WTC11 (cell line): ENCODE measurements at regions not wholly inside any gene's neighbourhood (a gene's known extent, or its start where the extent isn't known, plus 50 kb on each side); places are given as distances from the start of the nearest gene placed in this dataset.

Experiments used
- ATAC-seq: fragments of 200-7000 bp; cut with Tn5 transposase; 2 replicates; pipeline ENCODE4 v1.10.0; 2021; ENCODE audit warnings: mild to moderate bottlenecking, moderate library complexity
- CTCF ChIA-PET: fragments of 300-600 bp; sonication (Branson Sonifier 250); formaldehyde crosslinking; loops from one replicate; lab custom pipeline; 2021; ENCODE audit warnings: antibody characterized with exemption; lab: Charles Lee
- POLR2A ChIA-PET: fragments of 350-600 bp; sonication (Branson Sonifier 250); formaldehyde crosslinking; loops from one replicate; lab custom pipeline; 2021; ENCODE audit warnings: antibody characterized with exemption; lab: Charles Lee
- DNase-seq: peaks from one replicate; pipeline ENCODE4 v3.0.0; 2021; ENCODE audit warnings: low spot score
- H3K27ac Mint-ChIP-seq: 2 replicates; pipeline ENCODE4 v1.8.0; 2021; ENCODE audit warnings: mixed read lengths
- H3K27me3 Mint-ChIP-seq: 2 replicates; pipeline ENCODE4 v1.8.0; 2021; ENCODE audit warnings: low read depth, mild to moderate bottlenecking, moderate library complexity, mixed read lengths
- H3K36me3 Mint-ChIP-seq: 2 replicates; pipeline ENCODE4 v1.8.0; 2021; ENCODE audit warnings: mixed read lengths
- H3K4me1 Mint-ChIP-seq: 2 replicates; pipeline ENCODE4 v1.8.0; 2022; ENCODE audit warnings: mixed read lengths
- H3K4me3 Mint-ChIP-seq: 2 replicates; pipeline ENCODE4 v1.8.0; 2021; ENCODE audit warnings: mild to moderate bottlenecking, moderate library complexity, mixed read lengths
- H3K9me3 Mint-ChIP-seq: 2 replicates; pipeline ENCODE4 v1.8.0; 2021; ENCODE audit warnings: mixed read lengths
- CREM ChIP-seq: sonication (generic); formaldehyde crosslinking; IDR thresholded peaks from 2 replicates; pipeline ENCODE4 v1.8.1; 2022; ENCODE audit warnings: mild to moderate bottlenecking, missing genetic modification reagents, moderate library complexity
- FOXK1 ChIP-seq: sonication (generic); formaldehyde crosslinking; IDR thresholded peaks from 2 replicates; pipeline ENCODE4 v1.8.0; 2022; ENCODE audit warnings: mild to moderate bottlenecking, moderate library complexity, missing genetic modification reagents
- FOXP1 ChIP-seq: sonication (generic); formaldehyde crosslinking; IDR thresholded peaks from 2 replicates; pipeline ENCODE4 v1.8.0; 2022; ENCODE audit warnings: missing genetic modification reagents, mild to moderate bottlenecking, moderate library complexity, borderline replicate concordance
- JAZF1 ChIP-seq: fragments of 250-450 bp; sonication (Bioruptor Pico); IDR thresholded peaks from 2 replicates; pipeline ENCODE4 v1.9.0; 2021; ENCODE audit warnings: moderate library complexity, mild to moderate bottlenecking, inconsistent platforms
- MXD4 ChIP-seq: fragments of 250-450 bp; sonication (Bioruptor Pico); IDR thresholded peaks from 2 replicates; pipeline ENCODE4 v1.8.0; 2021; ENCODE audit warnings: mild to moderate bottlenecking, moderate library complexity, borderline replicate concordance
- OVOL2 ChIP-seq: fragments of 250-450 bp; sonication (Bioruptor Pico); IDR thresholded peaks from 2 replicates; pipeline ENCODE4 v1.9.0; 2021; ENCODE audit warnings: mild to moderate bottlenecking, borderline replicate concordance
- SP1 ChIP-seq: sonication (generic); formaldehyde crosslinking; conservative IDR thresholded peaks from 2 replicates; pipeline ENCODE4 v1.8.1; 2022; ENCODE audit warnings: missing genetic modification reagents
- ZNF138 ChIP-seq: sonication (generic); formaldehyde crosslinking; conservative IDR thresholded peaks from 2 replicates; pipeline ENCODE4 v1.8.1; 2022; ENCODE audit warnings: mild to moderate bottlenecking, moderate library complexity, missing genetic modification reagents
- ZNF396 ChIP-seq: fragments of 250-450 bp; sonication (Bioruptor Pico); IDR thresholded peaks from 2 replicates; pipeline ENCODE4 v1.8.0; 2021; ENCODE audit warnings: mild to moderate bottlenecking, moderate library complexity, borderline replicate concordance
- microRNA-seq: library from miRNA; unstranded; fragments of <30 nt; microRNA quantifications from one replicate; pipeline ENCODE4 v1.2.0, GENCODE V29; 2022; ENCODE audit warnings: borderline number of aligned reads
- TF ChIP-seq, protein P1 (sequence below): sonication (generic); formaldehyde crosslinking; IDR thresholded peaks from 2 replicates; pipeline ENCODE4 v1.8.0; 2022; ENCODE audit warnings: mild to moderate bottlenecking, missing genetic modification reagents
- TF ChIP-seq, protein P2 (sequence below): sonication (generic); formaldehyde crosslinking; IDR thresholded peaks from 2 replicates; pipeline ENCODE4 v1.8.1; 2022; ENCODE audit warnings: mild to moderate bottlenecking, missing genetic modification reagents, moderate library complexity, borderline replicate concordance
- TF ChIP-seq, protein P3 (sequence below): sonication (generic); formaldehyde crosslinking; IDR thresholded peaks from 2 replicates; pipeline ENCODE4 v1.8.0; 2022; ENCODE audit warnings: missing genetic modification reagents
- TF ChIP-seq, protein P4 (sequence below): sonication (generic); formaldehyde crosslinking; IDR thresholded peaks from 2 replicates; pipeline ENCODE4 v1.8.0; 2023; ENCODE audit warnings: mild to moderate bottlenecking, missing genetic modification reagents

DNA sequence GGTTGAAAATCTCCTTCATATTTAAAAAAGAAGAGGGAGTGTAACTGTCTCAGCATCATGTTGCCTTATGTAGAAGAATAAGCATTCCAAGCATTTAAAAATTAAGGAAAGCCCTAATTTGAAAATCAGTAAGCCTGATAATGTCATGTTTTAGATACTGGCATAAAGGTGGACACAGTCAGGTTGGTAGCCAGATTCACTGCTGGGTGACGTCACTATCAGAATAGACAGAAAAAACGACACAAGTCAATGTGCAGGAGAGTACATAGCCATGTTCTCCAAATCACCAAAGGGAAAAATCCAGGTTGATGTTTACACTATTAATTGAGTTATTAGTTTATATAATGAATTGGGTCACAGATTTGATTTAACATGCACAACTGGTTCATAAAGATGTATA, 50.8 kb upstream of the POU3F2 start:
- ChIA-PET CTCF (no interaction called here), POLR2A (no interaction called here)
- no peak for TF ChIP-seq MXD4 (CRISPR knock-in tag)
- no peak for TF ChIP-seq JAZF1 (CRISPR knock-in tag)
- TF ChIP-seq, protein P1, sequence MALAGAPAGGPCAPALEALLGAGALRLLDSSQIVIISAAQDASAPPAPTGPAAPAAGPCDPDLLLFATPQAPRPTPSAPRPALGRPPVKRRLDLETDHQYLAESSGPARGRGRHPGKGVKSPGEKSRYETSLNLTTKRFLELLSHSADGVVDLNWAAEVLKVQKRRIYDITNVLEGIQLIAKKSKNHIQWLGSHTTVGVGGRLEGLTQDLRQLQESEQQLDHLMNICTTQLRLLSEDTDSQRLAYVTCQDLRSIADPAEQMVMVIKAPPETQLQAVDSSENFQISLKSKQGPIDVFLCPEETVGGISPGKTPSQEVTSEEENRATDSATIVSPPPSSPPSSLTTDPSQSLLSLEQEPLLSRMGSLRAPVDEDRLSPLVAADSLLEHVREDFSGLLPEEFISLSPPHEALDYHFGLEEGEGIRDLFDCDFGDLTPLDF, result no peak
- no peak for TF ChIP-seq OVOL2 (CRISPR knock-in tag)
- TF ChIP-seq, protein P2, sequence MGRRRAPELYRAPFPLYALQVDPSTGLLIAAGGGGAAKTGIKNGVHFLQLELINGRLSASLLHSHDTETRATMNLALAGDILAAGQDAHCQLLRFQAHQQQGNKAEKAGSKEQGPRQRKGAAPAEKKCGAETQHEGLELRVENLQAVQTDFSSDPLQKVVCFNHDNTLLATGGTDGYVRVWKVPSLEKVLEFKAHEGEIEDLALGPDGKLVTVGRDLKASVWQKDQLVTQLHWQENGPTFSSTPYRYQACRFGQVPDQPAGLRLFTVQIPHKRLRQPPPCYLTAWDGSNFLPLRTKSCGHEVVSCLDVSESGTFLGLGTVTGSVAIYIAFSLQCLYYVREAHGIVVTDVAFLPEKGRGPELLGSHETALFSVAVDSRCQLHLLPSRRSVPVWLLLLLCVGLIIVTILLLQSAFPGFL (CRISPR knock-in tag), result no peak
- TF ChIP-seq SP1 (CRISPR knock-in tag), result no peak
- TF ChIP-seq, protein P3, sequence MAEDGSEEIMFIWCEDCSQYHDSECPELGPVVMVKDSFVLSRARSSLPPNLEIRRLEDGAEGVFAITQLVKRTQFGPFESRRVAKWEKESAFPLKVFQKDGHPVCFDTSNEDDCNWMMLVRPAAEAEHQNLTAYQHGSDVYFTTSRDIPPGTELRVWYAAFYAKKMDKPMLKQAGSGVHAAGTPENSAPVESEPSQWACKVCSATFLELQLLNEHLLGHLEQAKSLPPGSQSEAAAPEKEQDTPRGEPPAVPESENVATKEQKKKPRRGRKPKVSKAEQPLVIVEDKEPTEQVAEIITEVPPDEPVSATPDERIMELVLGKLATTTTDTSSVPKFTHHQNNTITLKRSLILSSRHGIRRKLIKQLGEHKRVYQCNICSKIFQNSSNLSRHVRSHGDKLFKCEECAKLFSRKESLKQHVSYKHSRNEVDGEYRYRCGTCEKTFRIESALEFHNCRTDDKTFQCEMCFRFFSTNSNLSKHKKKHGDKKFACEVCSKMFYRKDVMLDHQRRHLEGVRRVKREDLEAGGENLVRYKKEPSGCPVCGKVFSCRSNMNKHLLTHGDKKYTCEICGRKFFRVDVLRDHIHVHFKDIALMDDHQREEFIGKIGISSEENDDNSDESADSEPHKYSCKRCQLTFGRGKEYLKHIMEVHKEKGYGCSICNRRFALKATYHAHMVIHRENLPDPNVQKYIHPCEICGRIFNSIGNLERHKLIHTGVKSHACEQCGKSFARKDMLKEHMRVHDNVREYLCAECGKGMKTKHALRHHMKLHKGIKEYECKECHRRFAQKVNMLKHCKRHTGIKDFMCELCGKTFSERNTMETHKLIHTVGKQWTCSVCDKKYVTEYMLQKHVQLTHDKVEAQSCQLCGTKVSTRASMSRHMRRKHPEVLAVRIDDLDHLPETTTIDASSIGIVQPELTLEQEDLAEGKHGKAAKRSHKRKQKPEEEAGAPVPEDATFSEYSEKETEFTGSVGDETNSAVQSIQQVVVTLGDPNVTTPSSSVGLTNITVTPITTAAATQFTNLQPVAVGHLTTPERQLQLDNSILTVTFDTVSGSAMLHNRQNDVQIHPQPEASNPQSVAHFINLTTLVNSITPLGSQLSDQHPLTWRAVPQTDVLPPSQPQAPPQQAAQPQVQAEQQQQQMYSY, result no peak
- TF ChIP-seq, protein P4, sequence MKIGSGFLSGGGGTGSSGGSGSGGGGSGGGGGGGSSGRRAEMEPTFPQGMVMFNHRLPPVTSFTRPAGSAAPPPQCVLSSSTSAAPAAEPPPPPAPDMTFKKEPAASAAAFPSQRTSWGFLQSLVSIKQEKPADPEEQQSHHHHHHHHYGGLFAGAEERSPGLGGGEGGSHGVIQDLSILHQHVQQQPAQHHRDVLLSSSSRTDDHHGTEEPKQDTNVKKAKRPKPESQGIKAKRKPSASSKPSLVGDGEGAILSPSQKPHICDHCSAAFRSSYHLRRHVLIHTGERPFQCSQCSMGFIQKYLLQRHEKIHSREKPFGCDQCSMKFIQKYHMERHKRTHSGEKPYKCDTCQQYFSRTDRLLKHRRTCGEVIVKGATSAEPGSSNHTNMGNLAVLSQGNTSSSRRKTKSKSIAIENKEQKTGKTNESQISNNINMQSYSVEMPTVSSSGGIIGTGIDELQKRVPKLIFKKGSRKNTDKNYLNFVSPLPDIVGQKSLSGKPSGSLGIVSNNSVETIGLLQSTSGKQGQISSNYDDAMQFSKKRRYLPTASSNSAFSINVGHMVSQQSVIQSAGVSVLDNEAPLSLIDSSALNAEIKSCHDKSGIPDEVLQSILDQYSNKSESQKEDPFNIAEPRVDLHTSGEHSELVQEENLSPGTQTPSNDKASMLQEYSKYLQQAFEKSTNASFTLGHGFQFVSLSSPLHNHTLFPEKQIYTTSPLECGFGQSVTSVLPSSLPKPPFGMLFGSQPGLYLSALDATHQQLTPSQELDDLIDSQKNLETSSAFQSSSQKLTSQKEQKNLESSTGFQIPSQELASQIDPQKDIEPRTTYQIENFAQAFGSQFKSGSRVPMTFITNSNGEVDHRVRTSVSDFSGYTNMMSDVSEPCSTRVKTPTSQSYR (CRISPR knock-in tag), result no peak
- no peak for TF ChIP-seq ZNF138 (CRISPR knock-in tag)
- no peak for TF ChIP-seq FOXP1 (CRISPR knock-in tag)
- TF ChIP-seq FOXK1 (CRISPR knock-in tag), result no peak
- no peak for TF ChIP-seq CREM (CRISPR knock-in tag)
- TF ChIP-seq ZNF396 (CRISPR knock-in tag), result no peak
- H3K9me3 Mint-ChIP-seq, result no peaks in the 10 kb centered on the region
- H3K36me3 Mint-ChIP-seq, result no peaks in the 10 kb centered on the region
- no peak for DNase-seq
- H3K27me3 Mint-ChIP-seq, result peaks cover 3% of the 10 kb centered on the region; the same call in 1 of the 2 replicates
- H3K4me1 Mint-ChIP-seq, result peaks cover 14% of the 10 kb centered on the region
- no peak overlapping the region for H3K4me3 Mint-ChIP-seq
- H3K27ac Mint-ChIP-seq, result no peak overlapping the region
- no peak for ATAC-seq

Small RNAs in the stretch of these regions (microRNA-seq; reads per million reads assigned to microRNA genes)
- gene MIR2113, result 2.8 reads per million
